SK-N-MC (cell line): ENCODE measurements at regions not wholly inside any gene's neighbourhood (a gene's known extent, or its start where the extent isn't known, plus 50 kb on each side); places are given as distances from the start of the nearest gene placed in this dataset.

Experiments
- DNase-seq: peaks from one replicate; pipeline ENCODE4 v3.0.0-alpha.2; 2011; ENCODE audit warnings: low read depth, low spot score
- H3K27ac ChIP-seq: fragments of 200-600 bp; sonication (generic); 2 replicates; pipeline ENCODE4 v1.5.1; 2016; ENCODE audit warnings: mixed run types
- H3K36me3 ChIP-seq: fragments of 200-600 bp; sonication (generic); 2 replicates; pipeline ENCODE4 v1.6.1; 2017; ENCODE audit warnings: antibody characterized with exemption, low read length, mixed read lengths; ENCODE audit not compliant: insufficient read depth
- H3K4me3 ChIP-seq: fragments of 200-600 bp; sonication (generic); 2 replicates; pipeline ENCODE4 v1.5.1; 2016
- H3K9ac ChIP-seq: fragments of 200-600 bp; sonication (generic); 2 replicates; pipeline ENCODE4 v1.8.0; 2017; ENCODE audit warnings: mixed run types, mixed read lengths; ENCODE audit not compliant: insufficient read length
- H3K9me3 ChIP-seq: fragments of 200-600 bp; sonication (generic); 2 replicates; pipeline ENCODE4 v1.6.1; 2017; ENCODE audit warnings: low read depth, mild to moderate bottlenecking, antibody characterized with exemption, low read length, moderate library complexity, mixed read lengths
- EZH2 ChIP-seq: fragments of 200-600 bp; sonication (generic); IDR thresholded peaks from one replicate; pipeline ENCODE4 v1.6.1; 2017; ENCODE audit warnings: antibody characterized with exemption
- FOXP2 ChIP-seq: optimal IDR thresholded peaks from 2 replicates; pipeline ENCODE3; 2011; ENCODE audit warnings: mild to moderate bottlenecking, moderate library complexity; ENCODE audit not compliant: insufficient read depth; ENCODE audit errors: extremely low read length, control extremely low read depth
- POLR2AphosphoS5 ChIP-seq: IDR thresholded peaks from 2 replicates; pipeline ENCODE4 v1.6.1; 2012; ENCODE audit warnings: mild to moderate bottlenecking, low read depth, low read length, borderline replicate concordance

- Histone ChIP-seq H3K9ac (no peak overlapping the region), H3K9me3 (no peaks in the 10 kb centered on the region), H3K27ac (no peak overlapping the region), H3K36me3 (no peaks in the 10 kb centered on the region), H3K4me3 (no peak overlapping the region)
- DNase-seq, result no peak
- no peak for TF ChIP-seq POLR2AphosphoS5
- TF ChIP-seq EZH2, result no peak
- no peak for TF ChIP-seq FOXP2
Measured at GRCh38 chr5:8290721-8291120, 421.8 kb downstream of the MTRR start.

GRCh38 chr5:8291641-8292040, 422.7 kb downstream of the MTRR start:
- H3K9ac ChIP-seq, result no peak overlapping the region
- DNase-seq, result no peak
- H3K4me3 ChIP-seq, result no peak overlapping the region
- H3K9me3 ChIP-seq, result no peaks in the 10 kb centered on the region
- TF ChIP-seq POLR2AphosphoS5 (no peak), EZH2 (no peak), FOXP2 (no peak)
- no peak overlapping the region for H3K27ac ChIP-seq
- no peaks in the 10 kb centered on the region for H3K36me3 ChIP-seq

GRCh38 chr5:8295141-8295540, 426.2 kb downstream of the MTRR start:
- TF ChIP-seq FOXP2 (no peak), EZH2 (no peak), POLR2AphosphoS5 (no peak)
- H3K4me3 ChIP-seq, result no peak overlapping the region
- DNase-seq, result no peak

GRCh38 chr5:8299716-8300115, 430.8 kb downstream of the MTRR start:
- Histone ChIP-seq H3K9me3 (no peaks in the 10 kb centered on the region), H3K4me3 (no peak overlapping the region), H3K36me3 (no peaks in the 10 kb centered on the region), H3K27ac (no peak overlapping the region), H3K9ac (no peak overlapping the region)
- TF ChIP-seq POLR2AphosphoS5 (no peak), EZH2 (no peak), FOXP2 (no peak)
- DNase-seq, result no peak

More at GRCh38 chr5:8295141-8295540, 426.2 kb downstream of the MTRR start:
- Histone ChIP-seq H3K9me3 (no peaks in the 10 kb centered on the region), H3K27ac (no peak overlapping the region), H3K36me3 (no peaks in the 10 kb centered on the region), H3K9ac (no peak overlapping the region)

DNA sequence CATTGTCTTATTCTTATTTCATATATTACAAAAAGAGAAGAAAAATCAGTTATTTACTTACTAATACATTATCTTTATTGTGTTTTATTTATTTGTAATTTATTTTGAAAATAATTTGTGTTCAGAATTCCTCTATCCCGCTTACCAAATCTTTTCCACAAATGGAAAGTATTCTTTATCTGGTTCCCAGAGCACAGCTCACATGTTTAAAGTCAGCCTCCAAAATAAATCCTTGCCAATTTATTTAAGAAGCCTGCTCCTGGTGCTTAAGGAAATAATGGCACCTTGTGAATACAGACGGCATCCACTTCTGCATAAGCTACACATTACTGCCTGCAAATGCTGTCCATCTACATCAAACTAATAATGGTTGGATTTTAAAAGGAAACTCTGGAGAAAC, 435.4 kb downstream of the MTRR start:
- no peak for TF ChIP-seq POLR2AphosphoS5
- TF ChIP-seq FOXP2, result no peak
- TF ChIP-seq EZH2, result no peak

GRCh38 chr5:8306288-8306896, 437.4 kb downstream of the MTRR start:
- H3K9ac ChIP-seq, result no peak overlapping the region
- TF ChIP-seq FOXP2, result no peak
- TF ChIP-seq POLR2AphosphoS5, result no peak
- no peak for TF ChIP-seq EZH2
- DNase-seq, result no peak
- H3K9me3 ChIP-seq, result no peaks in the 10 kb centered on the region
- no peak overlapping the region for H3K27ac ChIP-seq
- no peak overlapping the region for H3K4me3 ChIP-seq
- no peaks in the 10 kb centered on the region for H3K36me3 ChIP-seq

More for the DNA sequence above, 435.4 kb downstream of the MTRR start:
- Histone ChIP-seq H3K9me3 (no peaks in the 10 kb centered on the region), H3K36me3 (no peaks in the 10 kb centered on the region), H3K9ac (no peak overlapping the region), H3K4me3 (no peak overlapping the region), H3K27ac (no peak overlapping the region)
- DNase-seq, result no peak

- Histone ChIP-seq H3K9ac (no peak overlapping the region), H3K27ac (no peak overlapping the region), H3K4me3 (no peak overlapping the region), H3K36me3 (no peaks in the 10 kb centered on the region), H3K9me3 (no peaks in the 10 kb centered on the region)
- no peak for DNase-seq
- TF ChIP-seq EZH2 (no peak), POLR2AphosphoS5 (no peak), FOXP2 (no peak)
Measured at GRCh38 chr5:8314965-8315364, 446.0 kb downstream of the MTRR start.

DNA sequence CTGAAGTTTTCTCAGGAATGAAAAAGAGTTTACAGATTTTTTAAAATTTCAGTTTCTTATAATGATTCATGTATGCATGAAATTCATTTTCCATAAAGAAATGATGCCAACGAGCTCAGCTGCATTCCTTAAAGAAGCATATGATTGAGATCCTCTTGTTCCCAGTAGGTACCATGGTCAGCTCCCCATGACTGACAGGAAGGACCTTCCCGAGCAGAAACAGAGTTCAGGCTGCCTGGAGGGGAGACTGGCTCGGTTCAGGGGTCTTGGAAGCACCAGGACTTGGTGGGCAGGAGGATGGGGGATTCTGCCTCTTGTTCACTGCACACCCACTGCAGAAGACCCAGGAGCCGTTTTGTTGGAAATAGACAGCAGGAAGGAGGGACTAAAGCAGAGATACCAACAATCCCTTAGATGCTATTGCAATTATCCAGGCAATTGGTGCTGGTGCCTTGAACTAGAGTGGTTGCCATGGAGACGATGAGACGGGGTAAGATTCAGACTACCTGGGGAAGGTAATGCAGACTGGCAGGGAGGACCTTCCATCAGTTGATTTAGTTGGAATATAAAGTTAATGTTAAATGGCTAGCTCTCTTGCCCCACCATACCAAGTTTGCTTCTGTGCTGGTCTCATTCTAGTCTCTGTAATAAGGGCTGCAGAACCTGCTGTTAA, 447.8 kb downstream of the MTRR start:
- H3K4me3 ChIP-seq, result no peak overlapping the region
- H3K36me3 ChIP-seq, result no peaks in the 10 kb centered on the region
- TF ChIP-seq POLR2AphosphoS5 (no peak), EZH2 (no peak), FOXP2 (no peak)
- H3K27ac ChIP-seq, result no peak overlapping the region
- H3K9me3 ChIP-seq, result no peaks in the 10 kb centered on the region
- no peak for DNase-seq
- no peak overlapping the region for H3K9ac ChIP-seq
